HAP-1 (cell line): ENCODE measurements at regions not wholly inside any gene's neighbourhood (a gene's known extent, or its start where the extent isn't known, plus 50 kb on each side); places are given as distances from the start of the nearest gene placed in this dataset.
"Not testable (repeated sequence)": the region's sequence is repeated elsewhere in the genome, so short reads cannot be mapped to it uniquely, and the experiment has no call there.

Experiments
- DNase-seq, 2 experiments: peaks; one replicate each; pipeline ENCODE4 v3.0.0-alpha.2; 2016 to 2020; ENCODE audit warnings: low spot score in 2 of 2
- H3K27me3 ChIP-seq: fragments of 250-450 bp; sonication (Bioruptor Pico); 2 replicates; pipeline ENCODE4 v1.5.1; 2020; ENCODE audit warnings: low read depth, mild to moderate bottlenecking, moderate library complexity
- H3K36me3 ChIP-seq: fragments of 250-450 bp; sonication (Bioruptor Pico); replicated peaks from 2 replicates; pipeline ENCODE4 v1.5.1; 2020; ENCODE audit warnings: mild to moderate bottlenecking
- H3K4me1 ChIP-seq: fragments of 250-450 bp; sonication (Bioruptor Pico); 2 replicates; pipeline ENCODE4 v1.5.1; 2020; ENCODE audit warnings: mild to moderate bottlenecking
- H3K4me3 ChIP-seq: fragments of 250-450 bp; sonication (Bioruptor Pico); 2 replicates; pipeline ENCODE4 v1.5.1; 2020; ENCODE audit warnings: mild to moderate bottlenecking, moderate library complexity
- H3K9me3 ChIP-seq: fragments of 250-450 bp; sonication (Bioruptor Pico); 2 replicates; pipeline ENCODE4 v1.5.1; 2020; ENCODE audit warnings: mild to moderate bottlenecking, moderate library complexity
- in situ Hi-C: fragments of 300-500 bp; cut with MboI; formaldehyde crosslinking; loops from 3 replicates; pipeline ENCODE4 v1.14.3; 2020; ENCODE audit warnings: low sequenced_read_pairs, inconsistent platforms, mixed read lengths

DNA sequence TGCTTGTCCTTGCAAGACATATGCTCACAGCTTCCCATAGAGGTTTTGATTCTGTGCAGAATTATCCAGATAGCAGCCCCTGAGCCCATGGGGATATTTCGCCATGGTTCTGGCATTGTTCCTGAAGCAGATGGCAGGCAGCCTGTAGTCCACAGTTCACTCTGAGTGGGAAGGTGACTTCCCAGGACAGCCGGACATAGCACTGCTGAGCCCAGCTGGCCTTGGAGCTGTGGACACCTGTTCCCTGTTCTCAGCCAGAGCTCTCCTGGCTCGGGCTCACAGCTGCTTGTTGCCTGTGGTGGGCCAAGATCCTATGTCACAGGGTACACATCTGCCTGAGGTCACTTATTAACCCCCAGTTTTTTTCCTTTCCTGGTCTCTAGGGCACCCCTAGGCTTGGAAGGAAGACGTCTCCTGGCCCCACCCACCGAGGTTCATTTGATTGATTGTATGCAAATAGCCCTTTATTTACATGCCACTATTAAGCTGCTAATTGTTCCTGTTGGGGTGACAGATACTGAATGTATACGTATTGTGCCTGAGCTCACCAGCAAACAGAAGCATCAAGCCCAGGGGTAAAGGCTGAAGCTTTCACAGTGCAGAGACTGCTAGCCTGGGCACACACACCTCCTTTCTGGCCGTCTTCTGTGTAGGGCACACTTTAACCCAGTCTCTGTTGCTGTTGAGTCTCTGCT is 96.6 kb upstream of the DMRT1 start:
- Histone ChIP-seq H3K27me3 (no peaks in the 10 kb centered on the region), H3K4me1 (no peaks in the 10 kb centered on the region), H3K36me3 (peaks cover 20% of the 10 kb centered on the region), H3K4me3 (no peak overlapping the region), H3K9me3 (no peaks in the 10 kb centered on the region)
- DNase-seq, result no peak
- in situ Hi-C loops, result no loop called here

DNA sequence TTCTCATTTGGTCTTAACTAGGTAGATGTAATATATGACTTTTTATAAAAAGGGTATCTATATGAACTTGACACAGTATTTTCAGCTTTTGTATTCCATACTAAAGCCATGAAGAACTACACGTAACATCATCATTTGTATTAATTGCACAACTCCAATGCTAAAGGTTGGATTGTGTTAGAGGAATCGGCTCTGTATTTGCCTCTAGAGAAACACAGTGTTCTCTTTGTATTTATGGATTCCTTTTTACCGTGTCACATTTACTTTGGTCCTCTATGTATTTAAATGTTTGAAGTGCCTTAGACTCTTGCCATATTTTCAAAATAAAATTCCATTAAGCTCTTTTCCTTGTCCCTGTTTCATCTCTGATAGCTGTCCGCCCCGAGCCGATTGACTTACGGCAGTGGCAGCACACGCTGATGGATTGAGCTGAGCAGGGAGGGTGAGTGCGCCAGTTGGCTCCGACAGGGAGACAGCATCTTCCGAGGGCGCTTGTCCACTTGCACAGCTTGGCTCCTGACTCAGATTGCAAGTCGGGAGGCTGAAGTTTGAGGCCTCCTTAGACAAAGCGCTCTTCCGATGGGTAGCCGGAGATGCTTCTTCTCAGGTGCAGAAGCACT is 95.6 kb upstream of the DMRT1 start:
- H3K27me3 ChIP-seq, result no peaks in the 10 kb centered on the region
- H3K9me3 ChIP-seq, result no peaks in the 10 kb centered on the region
- in situ Hi-C loops, result no loop called here
- no peaks in the 10 kb centered on the region for H3K4me1 ChIP-seq
- H3K4me3 ChIP-seq, result no peak overlapping the region
- no peak for DNase-seq
- H3K36me3 ChIP-seq, result peaks cover 15% of the 10 kb centered on the region

DNA sequence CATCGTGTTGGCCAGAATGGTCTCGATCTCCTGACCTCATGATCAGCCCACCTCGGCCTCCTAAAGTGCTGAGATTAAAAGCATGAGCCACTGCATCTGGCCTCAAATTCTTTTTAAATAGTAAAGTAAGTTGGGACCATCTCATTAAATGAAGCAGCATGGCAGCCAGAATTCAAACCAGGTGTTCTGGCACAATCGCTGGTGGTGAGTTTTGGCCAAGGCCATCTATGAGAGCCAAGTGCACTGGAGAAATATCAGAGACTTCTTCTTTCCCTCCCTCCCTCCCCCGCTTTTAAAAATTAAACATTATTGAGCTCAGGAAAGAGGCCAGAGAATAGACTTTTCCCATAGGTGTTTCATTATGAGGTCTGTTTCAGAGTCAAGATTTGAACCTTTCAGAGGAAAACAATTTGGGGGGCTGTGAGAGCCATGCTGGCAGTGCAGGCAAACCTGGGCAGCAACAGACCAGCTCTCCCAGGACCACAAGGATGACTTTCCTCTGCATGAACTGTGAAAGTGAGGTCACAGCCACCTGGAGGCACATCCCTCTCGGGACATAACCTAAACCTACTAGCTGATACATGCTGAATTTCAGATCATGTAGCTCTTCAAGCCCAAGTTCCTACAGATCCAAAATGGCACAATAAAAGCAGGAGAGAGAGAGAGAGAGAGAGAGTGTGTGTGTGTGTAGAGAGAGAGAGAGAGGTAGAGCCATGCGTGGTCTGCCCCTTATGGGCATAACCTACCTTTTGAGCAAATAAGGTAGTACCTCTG is 94.6 kb upstream of the DMRT1 start:
- H3K36me3 ChIP-seq, result peaks cover 13% of the 10 kb centered on the region
- H3K9me3 ChIP-seq, result no peaks in the 10 kb centered on the region
- in situ Hi-C loops, result no loop called here
- H3K4me3 ChIP-seq, result no peak overlapping the region
- no peaks in the 10 kb centered on the region for H3K27me3 ChIP-seq
- no peak for DNase-seq
- H3K4me1 ChIP-seq, result peaks cover 5% of the 10 kb centered on the region

DNA sequence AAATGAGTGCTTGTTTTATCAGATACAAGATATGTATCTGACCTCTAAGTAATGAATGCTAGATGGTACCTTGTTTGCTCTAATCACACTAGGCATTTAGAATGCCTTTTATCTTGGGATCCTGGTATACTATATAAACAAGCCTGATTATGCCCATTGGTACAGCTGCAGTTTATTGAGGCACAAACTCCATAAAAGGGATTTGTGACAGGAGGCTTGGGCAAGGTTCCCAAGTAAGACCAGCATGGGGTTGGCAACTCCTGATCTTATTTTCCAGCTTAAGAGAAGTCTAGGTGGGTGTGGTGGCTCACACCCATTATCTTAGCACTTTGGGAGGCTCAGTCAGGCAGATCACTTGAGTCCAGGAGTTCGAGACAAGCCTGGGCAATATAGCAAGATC is 93.9 kb upstream of the DMRT1 start:
- peaks cover 8% of the 10 kb centered on the region for H3K36me3 ChIP-seq
- no peak overlapping the region for H3K4me3 ChIP-seq
- DNase-seq, result no peak
- peaks cover 8% of the 10 kb centered on the region for H3K4me1 ChIP-seq
- H3K9me3 ChIP-seq, result no peaks in the 10 kb centered on the region
- no peaks in the 10 kb centered on the region for H3K27me3 ChIP-seq
- in situ Hi-C loops, result no loop called here

DNA sequence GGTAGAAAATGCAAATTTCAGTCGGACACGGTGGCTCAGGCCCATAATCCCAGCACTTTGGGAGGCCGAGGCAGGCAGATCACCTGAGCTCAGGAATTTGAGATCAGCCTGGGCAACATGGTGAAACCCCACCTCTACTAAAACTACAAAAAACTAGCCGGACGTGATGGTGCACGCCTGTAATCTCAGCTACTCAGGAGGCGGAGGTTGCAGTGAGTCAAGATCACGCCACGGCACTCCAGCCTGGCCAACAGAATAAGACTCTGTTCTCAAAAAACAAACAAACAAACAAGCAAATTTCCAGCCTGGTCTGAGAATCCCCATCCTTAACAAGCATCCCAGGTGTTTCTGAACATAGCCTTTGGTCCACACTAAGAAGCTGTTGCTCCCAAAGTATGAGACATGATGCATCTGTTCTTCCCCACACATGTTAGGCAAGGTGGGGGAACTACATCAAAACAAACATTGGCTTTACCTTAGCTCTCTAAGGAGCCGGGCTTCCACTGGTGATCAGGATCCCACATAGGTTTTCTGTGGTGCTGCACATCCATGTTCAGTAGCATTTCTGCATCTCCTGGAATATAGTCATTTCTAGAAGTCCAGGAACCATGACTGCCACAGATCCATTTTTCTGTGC is 92.5 kb upstream of the DMRT1 start:
- Histone ChIP-seq H3K4me3 (no peak overlapping the region), H3K4me1 (peaks cover 8% of the 10 kb centered on the region), H3K27me3 (no peaks in the 10 kb centered on the region), H3K9me3 (no peaks in the 10 kb centered on the region), H3K36me3 (peaks cover 8% of the 10 kb centered on the region)
- no peak for DNase-seq
- in situ Hi-C loops, result no loop called here

DNA sequence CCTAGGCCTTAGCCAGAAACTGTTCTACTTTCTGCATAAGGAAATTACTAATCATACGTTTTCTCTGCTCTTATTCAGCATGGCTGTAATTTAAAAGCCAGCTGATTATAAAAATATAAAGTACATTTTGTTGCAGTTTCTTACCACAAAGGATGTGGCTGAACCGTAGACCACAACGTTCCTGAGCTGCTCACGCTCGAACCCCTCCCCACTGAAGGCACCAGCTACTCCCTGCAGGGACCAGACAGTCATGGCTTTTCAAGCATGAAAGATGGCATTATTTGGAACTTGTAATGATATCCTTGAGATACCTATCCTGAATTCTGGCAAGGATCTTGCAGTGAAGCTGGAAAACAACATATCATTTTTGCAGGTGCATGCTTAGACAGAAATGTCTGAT is 91.8 kb upstream of the DMRT1 start:
- peaks cover 8% of the 10 kb centered on the region for H3K36me3 ChIP-seq
- no peaks in the 10 kb centered on the region for H3K27me3 ChIP-seq
- in situ Hi-C loops, result loop anchor here (10.0 kb wide), 1 partner anchor 135 kb away; no protein-coding TSS in a partner anchor
- DNase-seq, result no peak
- no peak overlapping the region for H3K4me3 ChIP-seq
- H3K4me1 ChIP-seq, result peaks cover 8% of the 10 kb centered on the region
- H3K9me3 ChIP-seq, result no peaks in the 10 kb centered on the region

DNA sequence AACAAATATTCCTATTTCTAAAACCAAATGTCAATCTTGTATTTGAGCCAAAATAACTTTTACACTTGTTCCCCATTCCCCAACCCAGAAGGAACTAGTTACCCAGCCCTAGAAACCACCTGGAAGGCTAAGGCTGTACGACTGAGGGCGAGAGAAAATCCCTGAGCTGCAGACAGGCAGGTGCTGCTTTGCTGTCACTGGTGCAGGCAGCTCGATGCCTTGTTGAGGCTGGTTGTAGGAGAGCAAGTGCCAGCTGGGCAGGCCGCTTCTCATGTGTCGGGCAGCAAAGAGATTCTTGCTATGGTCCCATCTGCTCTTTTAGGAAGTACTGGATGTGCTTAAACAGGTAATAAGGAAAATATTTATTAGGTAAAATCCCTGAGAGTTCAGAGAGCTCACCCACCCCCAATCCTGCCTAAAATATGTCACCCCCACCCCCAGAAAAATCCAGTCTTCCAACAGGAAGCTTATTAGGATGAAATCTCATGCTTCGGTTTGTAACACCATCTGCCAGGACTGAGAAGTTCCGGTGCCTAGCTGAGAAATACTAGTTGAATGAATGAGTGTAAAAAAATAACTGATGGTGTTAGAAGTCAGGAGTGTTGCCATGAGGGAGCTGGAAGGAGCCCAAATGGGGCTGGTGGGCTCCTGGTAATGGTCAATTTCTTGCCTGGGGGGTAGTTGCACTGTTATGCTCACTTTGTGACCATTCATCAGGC is 91.1 kb upstream of the DMRT1 start:
- Histone ChIP-seq H3K9me3 (no peaks in the 10 kb centered on the region), H3K27me3 (no peaks in the 10 kb centered on the region), H3K4me1 (peaks cover 8% of the 10 kb centered on the region), H3K36me3 (0 out of 2 replicates have a peak, but pooled peaks cover 1% of the 10 kb centered on the region), H3K4me3 (no peak overlapping the region)
- in situ Hi-C loops, result loop anchor here (10.0 kb wide), 1 partner anchor 136 kb away; no protein-coding TSS in a partner anchor
- DNase-seq, result no peak

DNA sequence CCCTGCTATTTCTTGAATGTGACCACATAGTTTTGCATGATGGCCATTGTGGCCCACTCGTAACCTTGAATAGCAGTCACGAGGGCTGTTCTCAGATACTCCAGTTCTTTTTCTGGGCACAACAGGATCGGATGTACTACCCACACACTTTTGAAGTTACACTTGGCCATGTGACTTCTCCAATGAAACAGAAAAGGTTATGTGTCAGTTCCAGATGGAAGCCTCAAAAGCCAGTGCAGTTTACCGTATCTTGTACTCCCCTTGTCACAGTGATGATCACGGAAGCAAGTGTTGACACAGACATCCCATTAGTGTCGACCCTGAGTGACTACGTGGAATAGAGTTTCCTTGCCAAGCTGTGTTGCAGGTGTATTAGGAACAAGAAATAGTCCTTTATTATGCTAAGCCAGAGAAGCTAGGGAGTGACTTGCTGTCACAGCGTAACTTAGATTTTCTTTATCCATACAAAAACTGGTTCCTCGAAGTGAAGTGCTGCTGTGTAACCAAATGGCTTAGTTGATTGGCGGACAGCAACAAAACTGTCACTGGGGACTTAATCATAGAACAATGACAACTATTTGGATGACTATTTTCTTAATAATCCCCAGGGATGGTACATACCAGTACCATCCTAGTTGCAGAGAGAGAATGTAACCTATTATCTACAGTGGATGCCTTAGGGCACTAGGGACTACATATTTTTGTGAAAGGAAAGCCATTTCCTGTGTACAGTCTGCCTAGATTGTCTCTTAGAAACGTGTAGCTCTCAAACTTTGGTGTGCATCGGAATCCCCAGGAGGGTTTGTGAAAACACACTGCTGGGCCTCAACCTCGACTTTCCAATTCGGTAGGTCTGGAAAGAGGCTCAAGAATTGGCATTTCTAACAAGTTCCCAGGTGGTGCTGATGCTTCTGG is 90.1 kb upstream of the DMRT1 start:
- Histone ChIP-seq H3K4me3 (no peak overlapping the region), H3K36me3 (no peaks in the 10 kb centered on the region)
- in situ Hi-C loops, result loop anchor here (10.0 kb wide), 1 partner anchor 137 kb away; no protein-coding TSS in a partner anchor

GRCh38 chr9:752201-752600 is 89.3 kb upstream of the DMRT1 start:
- peaks cover 8% of the 10 kb centered on the region for H3K4me1 ChIP-seq
- in situ Hi-C loops, result loop anchor here (10.0 kb wide), 1 partner anchor 137 kb away; no protein-coding TSS in a partner anchor
- DNase-seq, result peak; percentile 39 to 51

More for the DNA sequence above, 90.1 kb upstream of the DMRT1 start:
- Histone ChIP-seq H3K9me3 (no peaks in the 10 kb centered on the region), H3K27me3 (no peaks in the 10 kb centered on the region), H3K4me1 (peaks cover 8% of the 10 kb centered on the region)
- DNase-seq, result peak in 1 of 2 experiments; percentile 19

DNA sequence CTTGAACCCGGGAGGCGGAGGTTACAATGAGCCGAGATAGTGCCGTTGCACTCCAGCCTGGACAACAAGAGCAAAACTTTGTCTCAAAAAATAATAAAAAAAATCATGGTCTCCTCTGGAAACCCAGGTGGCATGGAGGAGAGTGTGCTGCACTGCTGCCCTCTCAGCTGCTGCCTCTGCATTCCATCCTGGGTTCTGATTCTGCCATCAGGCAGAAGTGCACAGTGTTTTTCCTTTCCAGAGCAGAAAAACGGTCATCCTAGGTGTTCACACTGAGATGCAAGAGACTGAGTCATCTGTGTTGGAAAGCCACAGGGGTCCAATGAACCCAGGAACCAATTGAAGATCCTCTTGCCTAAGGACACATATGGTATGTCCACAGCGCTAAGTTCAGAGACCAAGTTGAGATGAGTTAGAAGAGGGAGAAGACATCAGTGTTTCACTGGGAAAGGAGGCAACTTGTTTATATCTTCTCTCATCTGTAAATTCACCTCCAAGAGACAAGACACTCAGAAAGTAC is 88.8 kb upstream of the DMRT1 start:
- H3K9me3 ChIP-seq, result no peaks in the 10 kb centered on the region
- H3K36me3 ChIP-seq, result no peaks in the 10 kb centered on the region
- in situ Hi-C loops, result loop anchor here (10.0 kb wide), 1 partner anchor 138 kb away; no protein-coding TSS in a partner anchor
- H3K4me1 ChIP-seq, result peaks cover 8% of the 10 kb centered on the region
- H3K4me3 ChIP-seq, result no peak overlapping the region
- no peak for DNase-seq
- H3K27me3 ChIP-seq, result no peaks in the 10 kb centered on the region

More at GRCh38 chr9:752201-752600, 89.3 kb upstream of the DMRT1 start:
- no peaks in the 10 kb centered on the region for H3K36me3 ChIP-seq
- H3K4me3 ChIP-seq, result no peak overlapping the region
- no peaks in the 10 kb centered on the region for H3K9me3 ChIP-seq
- H3K27me3 ChIP-seq, result no peaks in the 10 kb centered on the region

DNA sequence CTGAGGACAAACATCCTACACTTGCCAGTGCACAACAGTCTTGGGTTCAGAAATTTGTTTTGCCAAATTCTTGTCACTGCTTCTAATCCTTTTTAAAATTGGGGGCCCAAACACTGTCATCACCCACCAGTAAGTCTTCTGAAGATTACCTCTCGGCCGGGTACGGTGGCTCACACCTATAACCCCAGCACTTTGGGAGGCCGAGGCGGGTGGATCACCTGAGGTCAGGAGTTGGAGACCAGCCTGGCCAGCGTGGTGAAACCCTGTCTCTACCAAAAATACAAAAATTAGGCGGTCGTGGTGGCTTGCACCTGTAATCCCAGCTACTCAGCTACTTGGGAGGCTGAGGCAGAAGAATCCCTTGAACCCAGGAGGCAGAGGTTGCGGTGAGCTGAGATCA is 87.8 kb upstream of the DMRT1 start:
- H3K9me3 ChIP-seq, DNase-seq, H3K36me3 ChIP-seq, H3K4me1 ChIP-seq, H3K4me3 ChIP-seq, H3K27me3 ChIP-seq: not testable (repeated sequence)
- in situ Hi-C loops, result loop anchor here (10.0 kb wide), 1 partner anchor 139 kb away; no protein-coding TSS in a partner anchor
